H9 (cell line): ENCODE measurements at regions not wholly inside any gene's neighbourhood (a gene's known extent, or its start where the extent isn't known, plus 50 kb on each side); places are given as distances from the start of the nearest gene placed in this dataset.

Experiments
- DNase-seq: peaks from one replicate; pipeline ENCODE4 v3.0.0-alpha.2; 2017
- H2AFZ ChIP-seq: one replicate; pipeline ENCODE4 v1.6.1; 2013; ENCODE audit warnings: mild to moderate bottlenecking, low read length, control low read depth, moderate library complexity
- H2AK5ac ChIP-seq: 2 replicates; pipeline ENCODE4 v1.6.1; 2013; ENCODE audit warnings: low read length, control low read depth, mixed read lengths; ENCODE audit not compliant: insufficient read length
- H2BK120ac ChIP-seq: one replicate; pipeline ENCODE4 v1.6.1; 2013; ENCODE audit warnings: low read depth, mild to moderate bottlenecking, low read length, control low read depth, inconsistent platforms; ENCODE audit not compliant: poor library complexity, severe bottlenecking
- H2BK12ac ChIP-seq: 2 replicates; pipeline ENCODE4 v1.6.1; 2013; ENCODE audit warnings: low read length, control low read depth, mixed read lengths, low read depth; ENCODE audit not compliant: insufficient read length
- H2BK15ac ChIP-seq: 2 replicates; pipeline ENCODE4 v1.6.1; 2013; ENCODE audit warnings: low read depth, low read length, control low read depth
- H2BK20ac ChIP-seq: one replicate; pipeline ENCODE4 v1.6.1; 2013; ENCODE audit warnings: low read depth, mild to moderate bottlenecking, low read length, control low read depth, inconsistent platforms; ENCODE audit not compliant: poor library complexity, severe bottlenecking
- H2BK5ac ChIP-seq: 2 replicates; pipeline ENCODE4 v1.6.1; 2013; ENCODE audit warnings: low read length, control low read depth, mixed read lengths; ENCODE audit not compliant: insufficient read length
- H3K14ac ChIP-seq: 2 replicates; pipeline ENCODE4 v1.6.1; 2013; ENCODE audit warnings: low read length, control low read depth; ENCODE audit not compliant: insufficient read depth
- H3K18ac ChIP-seq: 2 replicates; pipeline ENCODE4 v1.6.1; 2013; ENCODE audit warnings: low read depth, mild to moderate bottlenecking, mixed read lengths, low read length, control low read depth; ENCODE audit not compliant: insufficient read length
- H3K23ac ChIP-seq: 2 replicates; pipeline ENCODE4 v1.6.1; 2013; ENCODE audit warnings: low read length, control low read depth, mixed read lengths, low read depth; ENCODE audit not compliant: insufficient read length
- H3K23me2 ChIP-seq: 2 replicates; pipeline ENCODE4 v1.6.1; 2013; ENCODE audit warnings: low read depth, mild to moderate bottlenecking, mixed read lengths, low read length, control low read depth; ENCODE audit not compliant: insufficient read length, poor library complexity, severe bottlenecking
- H3K27ac ChIP-seq: 2 replicates; pipeline ENCODE4 v1.5.1; 2013; ENCODE audit warnings: low read length, control low read depth, mixed read lengths, low read depth; ENCODE audit not compliant: insufficient read length
- H3K27me3 ChIP-seq: 2 replicates; pipeline ENCODE4 v1.6.1; 2013; ENCODE audit warnings: low read length, control low read depth, inconsistent platforms; ENCODE audit not compliant: insufficient read depth
- H3K4ac ChIP-seq: 2 replicates; pipeline ENCODE4 v1.6.1; 2013; ENCODE audit warnings: low read depth, mild to moderate bottlenecking, control low read depth, inconsistent platforms, low read length, moderate library complexity
- H3K4me1 ChIP-seq: 2 replicates; pipeline ENCODE4 v1.6.1; 2013; ENCODE audit warnings: low read length, control low read depth, inconsistent platforms; ENCODE audit not compliant: insufficient read depth
- H3K4me2 ChIP-seq: 2 replicates; pipeline ENCODE4 v1.6.1; 2013; ENCODE audit warnings: low read length, control low read depth, mixed read lengths; ENCODE audit not compliant: insufficient read length, insufficient read depth
- H3K56ac ChIP-seq: 2 replicates; pipeline ENCODE4 v1.6.1; 2013; ENCODE audit warnings: low read depth, mild to moderate bottlenecking, mixed read lengths, low read length, control low read depth; ENCODE audit not compliant: insufficient read length
- H3K79me1 ChIP-seq: 2 replicates; pipeline ENCODE4 v1.6.1; 2013; ENCODE audit warnings: low read depth, mild to moderate bottlenecking, moderate library complexity, low read length, control low read depth, inconsistent platforms; ENCODE audit not compliant: insufficient read depth, poor library complexity, severe bottlenecking
- H3K79me2 ChIP-seq: 2 replicates; pipeline ENCODE4 v1.6.1; 2013; ENCODE audit warnings: low read length, control low read depth, inconsistent platforms; ENCODE audit not compliant: insufficient read depth
- H3K9ac ChIP-seq: 2 replicates; pipeline ENCODE4 v1.6.1; 2013; ENCODE audit warnings: low read length, control low read depth, mixed read lengths; ENCODE audit not compliant: insufficient read length; ENCODE audit errors: extremely low read depth
- H3K9me3 ChIP-seq: one replicate; pipeline ENCODE4 v1.6.1; 2013; ENCODE audit warnings: low read depth, low read length, inconsistent platforms; ENCODE audit not compliant: control insufficient read depth
- H3T11ph ChIP-seq: one replicate; pipeline ENCODE4 v1.6.1; 2013; ENCODE audit warnings: mild to moderate bottlenecking, low read length, control low read depth, inconsistent platforms
- H4K20me1 ChIP-seq: one replicate; pipeline ENCODE4 v1.6.1; 2013; ENCODE audit not compliant: control insufficient read depth, insufficient read length, insufficient read depth
- H4K5ac ChIP-seq: 2 replicates; pipeline ENCODE4 v1.6.1; 2013; ENCODE audit warnings: low read depth, mild to moderate bottlenecking, mixed read lengths, low read length, control low read depth; ENCODE audit not compliant: insufficient read length
- H4K8ac ChIP-seq: replicated peaks from 2 replicates; pipeline ENCODE4 v1.6.1; 2013; ENCODE audit warnings: low read length, control low read depth, mixed read lengths, low read depth; ENCODE audit not compliant: insufficient read length
- H4K91ac ChIP-seq: 2 replicates; pipeline ENCODE4 v1.6.1; 2013; ENCODE audit warnings: low read depth, mild to moderate bottlenecking, moderate library complexity, mixed read lengths, low read length, control low read depth; ENCODE audit not compliant: insufficient read length
- H3K27ac Mint-ChIP-seq, 3 experiments: 2 replicates in 2 of 3; 3 replicates in 1 of 3; pipeline ENCODE4 v1.8.0; 2020 to 2021; ENCODE audit warnings: mixed read lengths in 3 of 3, mild to moderate bottlenecking in 1 of 3, moderate library complexity in 1 of 3
- H3K27me3 Mint-ChIP-seq: 2 replicates; pipeline ENCODE4 v1.8.0; 2021; ENCODE audit warnings: low read depth, mild to moderate bottlenecking, moderate library complexity, mixed read lengths
- H3K36me3 Mint-ChIP-seq, 3 experiments: 2 replicates in 2 of 3; 3 replicates in 1 of 3; pipeline ENCODE4 v1.8.0; 2020 to 2021; ENCODE audit warnings: low read depth in 3 of 3, mixed read lengths in 3 of 3; ENCODE audit not compliant: insufficient read depth in 1 of 3
- H3K4me1 Mint-ChIP-seq, 2 experiments: 2 replicates each; pipeline ENCODE4 v1.8.0; 2020; ENCODE audit warnings: mixed read lengths in 2 of 2
- H3K4me3 Mint-ChIP-seq, 2 experiments: 2 replicates in 1 of 2; 3 replicates in 1 of 2; pipeline ENCODE4 v1.8.0; 2020 to 2021; ENCODE audit warnings: mild to moderate bottlenecking in 2 of 2, mixed read lengths in 2 of 2, moderate library complexity in 1 of 2
- H3K9me3 Mint-ChIP-seq, 2 experiments: 2 replicates in 1 of 2; 3 replicates in 1 of 2; pipeline ENCODE4 v1.8.0; 2020; ENCODE audit warnings: mild to moderate bottlenecking in 2 of 2, mixed read lengths in 2 of 2, moderate library complexity in 1 of 2
- CTCF ChIP-seq: fragments of 200-600 bp; sonication (generic); conservative IDR thresholded peaks from 3 replicates; pipeline ENCODE4 v1.8.0; 2021; ENCODE audit warnings: antibody characterized with exemption, mild to moderate bottlenecking
- WGBS: extraction: QIAGEN DNeasy Blood & Tissue Kit; methylation state at CpG from one replicate; pipeline ENCODE4 v1.1.7; 2013; ENCODE audit warnings: missing lambda C conversion rate, low lambda C conversion rate, mixed read lengths; ENCODE audit not compliant: insufficient read length; ENCODE audit errors: extremely low coverage; 5-methylcytosine and 5-hydroxymethylcytosine counted together

GRCh38 chr3:106759731-106760130 lies 617.5 kb upstream of the CCDC54 start:
- no peak for TF ChIP-seq CTCF
- Histone ChIP-seq H4K91ac (no peak overlapping the region), H4K8ac (no peak overlapping the region), H2AK5ac (no peak overlapping the region), H2BK15ac (no peak overlapping the region), H3K14ac (no peak overlapping the region), H3T11ph (no peak overlapping the region), H3K4me1 (no peaks in the 10 kb centered on the region), H3K79me1 (no peaks in the 10 kb centered on the region), H3K23me2 (no peaks in the 10 kb centered on the region), H3K27me3 (no peaks in the 10 kb centered on the region), H3K56ac (no peak overlapping the region), H2BK120ac (no peak overlapping the region), H3K9me3 (no peaks in the 10 kb centered on the region), H3K23ac (no peak overlapping the region), H4K20me1 (no peaks in the 10 kb centered on the region), H2BK20ac (no peak overlapping the region), H2BK12ac (no peak overlapping the region), H2BK5ac (no peak overlapping the region), H3K4ac (no peak overlapping the region), H3K18ac (no peak overlapping the region), H3K79me2 (no peaks in the 10 kb centered on the region), H3K27ac (no peak overlapping the region), H4K5ac (no peak overlapping the region), H2AFZ (no peak overlapping the region), H3K4me2 (no peak overlapping the region), H3K9ac (no peak overlapping the region)
- no peak for DNase-seq
- no CpG with 5 or more reads among the region's 1 CpG for WGBS
- Mint-ChIP-seq H3K4me3 (no peak overlapping the region), H3K27me3 (no peaks in the 10 kb centered on the region), H3K27ac (no peak overlapping the region), H3K36me3 (peaks cover 6 to 18% (median 8%) of the 10 kb centered on the region in 3 experiments), H3K9me3 (peaks cover 12 to 18% of the 10 kb centered on the region in 2 experiments), H3K4me1 (no peaks in the 10 kb centered on the region)
